WI38 (cell line): ENCODE measurements at regions not wholly inside any gene's neighbourhood (a gene's known extent, or its start where the extent isn't known, plus 50 kb on each side); places are given as distances from the start of the nearest gene placed in this dataset.
"Not testable (repeated sequence)": the region's sequence is repeated elsewhere in the genome, so short reads cannot be mapped to it uniquely, and the experiment has no call there.

Source experiments
- H3K4me3 ChIP-seq: 2 replicates; pipeline ENCODE4 v1.5.1; 2011; ENCODE audit warnings: low read depth, mild to moderate bottlenecking, control low read depth, low read length
- CTCF ChIP-seq: IDR thresholded peaks from 2 replicates; pipeline ENCODE4 v1.5.1; 2012; ENCODE audit warnings: low read depth, mild to moderate bottlenecking, control low read depth, low read length

GRCh38 chr5:136743052-136743451, 377.7 kb upstream of the TRPC7 start:
- H3K4me3 ChIP-seq: no peak overlapping the region
- TF ChIP-seq CTCF: no peak

GRCh38 chr5:136740228-136740627, 374.9 kb upstream of the TRPC7 start:
- no peak for TF ChIP-seq CTCF

GRCh38 chr5:136739271-136739670, 373.9 kb upstream of the TRPC7 start:
- not testable (repeated sequence) for H3K4me3 ChIP-seq

More at GRCh38 chr5:136740228-136740627, 374.9 kb upstream of the TRPC7 start:
- H3K4me3 ChIP-seq: no peak overlapping the region

GRCh38 chr5:136738829-136739228, 373.5 kb upstream of the TRPC7 start:
- TF ChIP-seq CTCF: no peak
- H3K4me3 ChIP-seq: no peak overlapping the region

- no peak overlapping the region for H3K4me3 ChIP-seq
- no peak for TF ChIP-seq CTCF
Observed at GRCh38 chr5:136736021-136736420, 370.7 kb upstream of the TRPC7 start.

GRCh38 chr5:136735611-136736010, 370.3 kb upstream of the TRPC7 start:
- not testable (repeated sequence) for H3K4me3 ChIP-seq

- no peak for TF ChIP-seq CTCF
- no peak overlapping the region for H3K4me3 ChIP-seq
Observed at GRCh38 chr5:136734628-136735027, 369.3 kb upstream of the TRPC7 start.

- no peak for TF ChIP-seq CTCF
- no peak overlapping the region for H3K4me3 ChIP-seq
Observed at GRCh38 chr5:136732751-136733150, 367.4 kb upstream of the TRPC7 start.
